SK-N-MC (cell line): ENCODE measurements at regions not wholly inside any gene's neighbourhood (a gene's known extent, or its start where the extent isn't known, plus 50 kb on each side); places are given as distances from the start of the nearest gene placed in this dataset.

Experiments used
- EZH2 ChIP-seq: fragments of 200-600 bp; sonication (generic); IDR thresholded peaks from one replicate; pipeline ENCODE4 v1.6.1; 2017; ENCODE audit warnings: antibody characterized with exemption
- FOXP2 ChIP-seq: optimal IDR thresholded peaks from 2 replicates; pipeline ENCODE3; 2011; ENCODE audit warnings: mild to moderate bottlenecking, moderate library complexity; ENCODE audit not compliant: insufficient read depth; ENCODE audit errors: extremely low read length, control extremely low read depth
- POLR2AphosphoS5 ChIP-seq: IDR thresholded peaks from 2 replicates; pipeline ENCODE4 v1.6.1; 2012; ENCODE audit warnings: mild to moderate bottlenecking, low read depth, low read length, borderline replicate concordance

GRCh38 chr2:60295636-60295962 lies 257.9 kb downstream of the BCL11A start:
- no peak for TF ChIP-seq EZH2
- TF ChIP-seq POLR2AphosphoS5, result no peak
- no peak for TF ChIP-seq FOXP2
